ENCODE measurements at regions not wholly inside any gene's neighbourhood (a gene's known extent, or its start where the extent isn't known, plus 50 kb on each side); places are given as distances from the start of the nearest gene placed in this dataset.

- Histone ChIP-seq H3K4me3 (ENCODE audit: low read length) (no peak overlapping the region), H3K36me3 (ENCODE audit: insufficient read depth, low read length) (no peaks in the 10 kb centered on the region), H3K27ac (ENCODE audit: low read depth, low read length) (no peak overlapping the region), H3K4me1 (ENCODE audit: insufficient read depth, low read length) (no peaks in the 10 kb centered on the region), H3K9ac (ENCODE audit: low read depth, low read length) (no peak overlapping the region), H3K27me3 (ENCODE audit: insufficient read depth, low read length) (no peaks in the 10 kb centered on the region), H3K9me3 (ENCODE audit: insufficient read depth, low read depth, low read length) (no peaks in the 10 kb centered on the region)
- WGBS: 49% methylated on average over 13 of the region's 13 CpGs
Observed at GRCh38 chr6:25070547-25071366, 135.0 kb upstream of the RIPOR2 start.

GRCh38 chr6:25078141-25078540, 142.4 kb upstream of the RIPOR2 start:
- Histone ChIP-seq H3K27me3 (ENCODE audit: insufficient read depth, low read length) (no peaks in the 10 kb centered on the region), H3K36me3 (ENCODE audit: insufficient read depth, low read length) (no peaks in the 10 kb centered on the region), H3K4me1 (ENCODE audit: insufficient read depth, low read length) (no peaks in the 10 kb centered on the region), H3K9me3 (ENCODE audit: insufficient read depth, low read depth, low read length) (no peaks in the 10 kb centered on the region), H3K9ac (ENCODE audit: low read depth, low read length) (no peak overlapping the region), H3K27ac (ENCODE audit: low read depth, low read length) (no peak overlapping the region), H3K4me3 (ENCODE audit: low read length) (no peak overlapping the region)
- WGBS: 100% methylated on average over 1 of the region's 1 CpG

- no peaks in the 10 kb centered on the region for H3K27me3 ChIP-seq (ENCODE audit: insufficient read depth, low read length)
- no peaks in the 10 kb centered on the region for H3K36me3 ChIP-seq (ENCODE audit: insufficient read depth, low read length)
- 0 out of 2 replicates have a peak, but pooled peaks cover 6% of the 10 kb centered on the region for H3K4me1 ChIP-seq (ENCODE audit: insufficient read depth, low read length)
- no peak overlapping the region for H3K9ac ChIP-seq (ENCODE audit: low read depth, low read length)
- no peak overlapping the region for H3K27ac ChIP-seq (ENCODE audit: low read depth, low read length)
- WGBS: 94% methylated on average over 15 of the region's 15 CpGs
- H3K9me3 ChIP-seq (ENCODE audit: insufficient read depth, low read depth, low read length): no peaks in the 10 kb centered on the region
- H3K4me3 ChIP-seq (ENCODE audit: low read length): no peak overlapping the region
Observed at GRCh38 chr6:25083784-25084507, 148.2 kb upstream of the RIPOR2 start.

GRCh38 chr6:25084508-25084833, 148.7 kb upstream of the RIPOR2 start:
- Histone ChIP-seq H3K4me1 (ENCODE audit: insufficient read depth, low read length) (0 out of 2 replicates have a peak, but pooled peaks cover 6% of the 10 kb centered on the region), H3K27ac (ENCODE audit: low read depth, low read length) (no peak overlapping the region), H3K27me3 (ENCODE audit: insufficient read depth, low read length) (no peaks in the 10 kb centered on the region), H3K9ac (ENCODE audit: low read depth, low read length) (no peak overlapping the region), H3K4me3 (ENCODE audit: low read length) (no peak overlapping the region), H3K9me3 (ENCODE audit: insufficient read depth, low read depth, low read length) (no peaks in the 10 kb centered on the region), H3K36me3 (ENCODE audit: insufficient read depth, low read length) (no peaks in the 10 kb centered on the region)
- WGBS: 86% methylated on average over 1 of the region's 1 CpG

- no peaks in the 10 kb centered on the region for H3K9me3 ChIP-seq (ENCODE audit: insufficient read depth, low read depth, low read length)
- H3K36me3 ChIP-seq (ENCODE audit: insufficient read depth, low read length): no peaks in the 10 kb centered on the region
- H3K9ac ChIP-seq (ENCODE audit: low read depth, low read length): no peak overlapping the region
- H3K4me1 ChIP-seq (ENCODE audit: insufficient read depth, low read length): 0 out of 2 replicates have a peak, but pooled peaks cover 6% of the 10 kb centered on the region
- H3K4me3 ChIP-seq (ENCODE audit: low read length): no peak overlapping the region
- no peaks in the 10 kb centered on the region for H3K27me3 ChIP-seq (ENCODE audit: insufficient read depth, low read length)
- WGBS: no CpG with 5 or more reads among the region's 1 CpG
- H3K27ac ChIP-seq (ENCODE audit: low read depth, low read length): no peak overlapping the region
Observed at GRCh38 chr6:25085756-25086155, 150.0 kb upstream of the RIPOR2 start.

- H3K4me1 ChIP-seq (ENCODE audit: insufficient read depth, low read length): 0 out of 2 replicates have a peak, but pooled peaks cover 6% of the 10 kb centered on the region
- no peaks in the 10 kb centered on the region for H3K27me3 ChIP-seq (ENCODE audit: insufficient read depth, low read length)
- 91% methylated on average over 9 of the region's 9 CpGs for WGBS
- H3K4me3 ChIP-seq (ENCODE audit: low read length): no peak overlapping the region
- H3K9me3 ChIP-seq (ENCODE audit: insufficient read depth, low read depth, low read length): no peaks in the 10 kb centered on the region
- no peak overlapping the region for H3K9ac ChIP-seq (ENCODE audit: low read depth, low read length)
- H3K27ac ChIP-seq (ENCODE audit: low read depth, low read length): no peak overlapping the region
- no peaks in the 10 kb centered on the region for H3K36me3 ChIP-seq (ENCODE audit: insufficient read depth, low read length)
Observed at GRCh38 chr6:25086500-25087091, 150.8 kb upstream of the RIPOR2 start.

GRCh38 chr6:25088513-25088912, 152.8 kb upstream of the RIPOR2 start:
- Histone ChIP-seq H3K27ac (ENCODE audit: low read depth, low read length) (no peak overlapping the region), H3K4me1 (ENCODE audit: insufficient read depth, low read length) (0 out of 2 replicates have a peak, but pooled peaks cover 6% of the 10 kb centered on the region), H3K36me3 (ENCODE audit: insufficient read depth, low read length) (no peaks in the 10 kb centered on the region), H3K4me3 (ENCODE audit: low read length) (no peak overlapping the region), H3K9ac (ENCODE audit: low read depth, low read length) (no peak overlapping the region), H3K27me3 (ENCODE audit: insufficient read depth, low read length) (no peaks in the 10 kb centered on the region), H3K9me3 (ENCODE audit: insufficient read depth, low read depth, low read length) (no peaks in the 10 kb centered on the region)
- WGBS: 88% methylated on average over 4 of the region's 5 CpGs

GRCh38 chr6:25089442-25089841, 153.7 kb upstream of the RIPOR2 start:
- Histone ChIP-seq H3K4me3 (ENCODE audit: low read length) (no peak overlapping the region), H3K9ac (ENCODE audit: low read depth, low read length) (no peak overlapping the region), H3K27me3 (ENCODE audit: insufficient read depth, low read length) (no peaks in the 10 kb centered on the region), H3K9me3 (ENCODE audit: insufficient read depth, low read depth, low read length) (no peaks in the 10 kb centered on the region), H3K36me3 (ENCODE audit: insufficient read depth, low read length) (no peaks in the 10 kb centered on the region), H3K4me1 (ENCODE audit: insufficient read depth, low read length) (0 out of 2 replicates have a peak, but pooled peaks cover 6% of the 10 kb centered on the region), H3K27ac (ENCODE audit: low read depth, low read length) (no peak overlapping the region)
- 84% methylated on average over 2 of the region's 2 CpGs for WGBS

GRCh38 chr6:25094726-25095125, 159.0 kb upstream of the RIPOR2 start:
- no peaks in the 10 kb centered on the region for H3K36me3 ChIP-seq (ENCODE audit: insufficient read depth, low read length)
- no peaks in the 10 kb centered on the region for H3K4me1 ChIP-seq (ENCODE audit: insufficient read depth, low read length)
- H3K27me3 ChIP-seq (ENCODE audit: insufficient read depth, low read length): no peaks in the 10 kb centered on the region
- no peak overlapping the region for H3K27ac ChIP-seq (ENCODE audit: low read depth, low read length)
- WGBS: 90% methylated on average over 4 of the region's 4 CpGs
- no peaks in the 10 kb centered on the region for H3K9me3 ChIP-seq (ENCODE audit: insufficient read depth, low read depth, low read length)
- H3K9ac ChIP-seq (ENCODE audit: low read depth, low read length): no peak overlapping the region
- no peak overlapping the region for H3K4me3 ChIP-seq (ENCODE audit: low read length)

- 83% methylated on average over 4 of the region's 4 CpGs for WGBS
- no peak overlapping the region for H3K4me3 ChIP-seq (ENCODE audit: low read length)
- H3K4me1 ChIP-seq (ENCODE audit: insufficient read depth, low read length): no peaks in the 10 kb centered on the region
- H3K27me3 ChIP-seq (ENCODE audit: insufficient read depth, low read length): no peaks in the 10 kb centered on the region
- H3K36me3 ChIP-seq (ENCODE audit: insufficient read depth, low read length): no peaks in the 10 kb centered on the region
- no peaks in the 10 kb centered on the region for H3K9me3 ChIP-seq (ENCODE audit: insufficient read depth, low read depth, low read length)
- no peak overlapping the region for H3K9ac ChIP-seq (ENCODE audit: low read depth, low read length)
- H3K27ac ChIP-seq (ENCODE audit: low read depth, low read length): no peak overlapping the region
Observed at GRCh38 chr6:25100288-25100687, 164.5 kb upstream of the RIPOR2 start.

- Histone ChIP-seq H3K4me1 (ENCODE audit: insufficient read depth, low read length) (no peaks in the 10 kb centered on the region), H3K9ac (ENCODE audit: low read depth, low read length) (no peak overlapping the region), H3K4me3 (ENCODE audit: low read length) (no peak overlapping the region), H3K9me3 (ENCODE audit: insufficient read depth, low read depth, low read length) (no peaks in the 10 kb centered on the region), H3K27me3 (ENCODE audit: insufficient read depth, low read length) (no peaks in the 10 kb centered on the region), H3K36me3 (ENCODE audit: insufficient read depth, low read length) (no peaks in the 10 kb centered on the region), H3K27ac (ENCODE audit: low read depth, low read length) (no peak overlapping the region)
- 92% methylated on average over 3 of the region's 3 CpGs for WGBS
Observed at GRCh38 chr6:25103603-25104002, 167.8 kb upstream of the RIPOR2 start.

Measured in HUES64 (cell line).